ENCODE measurements at regions not wholly inside any gene's neighbourhood (a gene's known extent, or its start where the extent isn't known, plus 50 kb on each side); places are given as distances from the start of the nearest gene placed in this dataset.
A peak's percentile ranks its signal among the peaks of the same experiment; 100 is the strongest.

- TF ChIP-seq, protein P1, sequence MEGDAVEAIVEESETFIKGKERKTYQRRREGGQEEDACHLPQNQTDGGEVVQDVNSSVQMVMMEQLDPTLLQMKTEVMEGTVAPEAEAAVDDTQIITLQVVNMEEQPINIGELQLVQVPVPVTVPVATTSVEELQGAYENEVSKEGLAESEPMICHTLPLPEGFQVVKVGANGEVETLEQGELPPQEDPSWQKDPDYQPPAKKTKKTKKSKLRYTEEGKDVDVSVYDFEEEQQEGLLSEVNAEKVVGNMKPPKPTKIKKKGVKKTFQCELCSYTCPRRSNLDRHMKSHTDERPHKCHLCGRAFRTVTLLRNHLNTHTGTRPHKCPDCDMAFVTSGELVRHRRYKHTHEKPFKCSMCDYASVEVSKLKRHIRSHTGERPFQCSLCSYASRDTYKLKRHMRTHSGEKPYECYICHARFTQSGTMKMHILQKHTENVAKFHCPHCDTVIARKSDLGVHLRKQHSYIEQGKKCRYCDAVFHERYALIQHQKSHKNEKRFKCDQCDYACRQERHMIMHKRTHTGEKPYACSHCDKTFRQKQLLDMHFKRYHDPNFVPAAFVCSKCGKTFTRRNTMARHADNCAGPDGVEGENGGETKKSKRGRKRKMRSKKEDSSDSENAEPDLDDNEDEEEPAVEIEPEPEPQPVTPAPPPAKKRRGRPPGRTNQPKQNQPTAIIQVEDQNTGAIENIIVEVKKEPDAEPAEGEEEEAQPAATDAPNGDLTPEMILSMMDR (IDR thresholded peaks at IDR 0.05) = no peak
- TF ChIP-seq EP300 (IDR thresholded peaks at IDR 0.05) (no peak), POLR2A (IDR thresholded peaks at IDR 0.05; ENCODE audit: low read depth) (no peak), POLR2AphosphoS5 (IDR thresholded peaks at IDR 0.05) (no peak)
- H3K4me3 ChIP-seq = no peak overlapping the region
- intact Hi-C loops (cut with DNase I) = no loop called here
- DNase-seq (ENCODE audit: extremely low spot score) = no peak
- H3K36me3 ChIP-seq = no peaks in the 10 kb centered on the region
- no peaks in the 10 kb centered on the region for H3K27me3 ChIP-seq
- H3K4me1 ChIP-seq = peaks cover 0 to 24% (median 15%) of the 10 kb centered on the region in 4 donors
- H3K9me3 ChIP-seq = no peaks in the 10 kb centered on the region
- no peak overlapping the region for H3K27ac ChIP-seq (replicated peaks in 1 of 4)
Observed at GRCh38 chr5:98527846-98528245, 245.6 kb upstream of the RGMB start.

GRCh38 chr5:98529321-98529720 lies 244.1 kb upstream of the RGMB start:
- no peak for DNase-seq (ENCODE audit: extremely low spot score)
- H3K27ac ChIP-seq (replicated peaks in 1 of 4) = peak overlapping the region; percentile 5 to 52 (median 39)
- H3K27me3 ChIP-seq = no peaks in the 10 kb centered on the region
- H3K4me3 ChIP-seq = no peak overlapping the region
- intact Hi-C loops (cut with DNase I) = no loop called here
- no peak for TF ChIP-seq POLR2AphosphoS5 (IDR thresholded peaks at IDR 0.05)
- no peak for TF ChIP-seq EP300 (IDR thresholded peaks at IDR 0.05)
- no peak for TF ChIP-seq POLR2A (IDR thresholded peaks at IDR 0.05; ENCODE audit: low read depth)
- TF ChIP-seq, protein P1 (IDR thresholded peaks at IDR 0.05) = no peak
- H3K9me3 ChIP-seq = no peaks in the 10 kb centered on the region
- no peaks in the 10 kb centered on the region for H3K36me3 ChIP-seq
- H3K4me1 ChIP-seq = peaks cover 0 to 24% (median 15%) of the 10 kb centered on the region in 4 donors

DNA sequence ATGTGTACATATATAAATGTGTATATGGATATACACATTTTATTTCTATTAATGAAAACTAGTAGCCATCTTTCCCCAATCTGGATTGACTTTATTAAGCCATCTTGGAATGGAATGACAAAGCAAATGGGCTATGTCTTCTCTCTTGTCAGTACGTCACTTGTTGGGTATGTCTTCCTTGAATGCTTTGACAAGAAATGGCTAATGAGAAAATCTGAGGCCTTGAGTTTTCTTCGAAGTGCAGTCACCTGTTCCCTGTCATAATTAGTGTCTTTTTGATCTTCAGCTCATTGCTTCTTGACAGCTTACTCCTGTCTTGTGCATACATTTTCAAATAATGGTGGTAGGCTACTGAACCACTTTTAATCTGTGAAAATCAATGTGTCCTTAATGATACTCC lies 243.2 kb upstream of the RGMB start:
- Histone ChIP-seq H3K4me1 (peaks cover 0 to 27% (median 15%) of the 10 kb centered on the region in 4 donors), H3K36me3 (no peaks in the 10 kb centered on the region), H3K27me3 (no peaks in the 10 kb centered on the region), H3K27ac (replicated peaks in 1 of 4) (peak overlapping the region in 3 of 4 donors; percentile 6 to 31 (median 16)), H3K4me3 (no peak overlapping the region), H3K9me3 (no peaks in the 10 kb centered on the region)
- intact Hi-C loops (cut with DNase I) = no loop called here
- DNase-seq (ENCODE audit: extremely low spot score) = no peak
- no peak for TF ChIP-seq POLR2AphosphoS5 (IDR thresholded peaks at IDR 0.05)
- WGBS = 78% methylated on average over 2 of the region's 2 CpGs

GRCh38 chr5:98535901-98536300 lies 237.6 kb upstream of the RGMB start:
- intact Hi-C loops (cut with DNase I) = no loop called here
- no peak overlapping the region for H3K27ac ChIP-seq (replicated peaks in 1 of 4)
- 53% methylated on average over 4 of the region's 4 CpGs for WGBS
- H3K9me3 ChIP-seq = peaks cover 0 to 4% (median 2%) of the 10 kb centered on the region in 4 donors
- no peaks in the 10 kb centered on the region for H3K36me3 ChIP-seq
- peaks cover 0 to 14% (median 10%) of the 10 kb centered on the region in 4 donors for H3K4me1 ChIP-seq
- H3K27me3 ChIP-seq = no peaks in the 10 kb centered on the region
- no peak for DNase-seq (ENCODE audit: extremely low spot score)
- TF ChIP-seq POLR2A (IDR thresholded peaks at IDR 0.05; ENCODE audit: low read depth) (no peak), EP300 (IDR thresholded peaks at IDR 0.05) (no peak), POLR2AphosphoS5 (IDR thresholded peaks at IDR 0.05) (no peak)
- TF ChIP-seq, protein P1 (IDR thresholded peaks at IDR 0.05) = no peak
- no peak overlapping the region for H3K4me3 ChIP-seq

- 50% methylated on average over 1 of the region's 1 CpG for WGBS
Observed at GRCh38 chr5:98540056-98540455, 233.4 kb upstream of the RGMB start.

More at GRCh38 chr5:98540056-98540455, 233.4 kb upstream of the RGMB start:
- Histone ChIP-seq H3K4me1 (peaks cover 0 to 12% (median 10%) of the 10 kb centered on the region in 4 donors), H3K4me3 (no peak overlapping the region), H3K27ac (replicated peaks in 1 of 4) (no peak overlapping the region), H3K36me3 (no peaks in the 10 kb centered on the region), H3K9me3 (peaks cover 0 to 28% (median 19%) of the 10 kb centered on the region in 4 donors), H3K27me3 (no peaks in the 10 kb centered on the region)
- intact Hi-C loops (cut with DNase I) = no loop called here
- no peak for DNase-seq (ENCODE audit: extremely low spot score)
- TF ChIP-seq, protein P1 (IDR thresholded peaks at IDR 0.05) = no peak
- TF ChIP-seq EP300 (IDR thresholded peaks at IDR 0.05) (no peak), POLR2AphosphoS5 (IDR thresholded peaks at IDR 0.05) (no peak), POLR2A (IDR thresholded peaks at IDR 0.05; ENCODE audit: low read depth) (no peak)
